COLO829 (cell line): ENCODE measurements at regions not wholly inside any gene's neighbourhood (a gene's known extent, or its start where the extent isn't known, plus 50 kb on each side); places are given as distances from the start of the nearest gene placed in this dataset.

Experiments
- DNase-seq: peaks from one replicate; pipeline ENCODE4 v3.0.0; 2012; ENCODE audit warnings: low spot score

DNA sequence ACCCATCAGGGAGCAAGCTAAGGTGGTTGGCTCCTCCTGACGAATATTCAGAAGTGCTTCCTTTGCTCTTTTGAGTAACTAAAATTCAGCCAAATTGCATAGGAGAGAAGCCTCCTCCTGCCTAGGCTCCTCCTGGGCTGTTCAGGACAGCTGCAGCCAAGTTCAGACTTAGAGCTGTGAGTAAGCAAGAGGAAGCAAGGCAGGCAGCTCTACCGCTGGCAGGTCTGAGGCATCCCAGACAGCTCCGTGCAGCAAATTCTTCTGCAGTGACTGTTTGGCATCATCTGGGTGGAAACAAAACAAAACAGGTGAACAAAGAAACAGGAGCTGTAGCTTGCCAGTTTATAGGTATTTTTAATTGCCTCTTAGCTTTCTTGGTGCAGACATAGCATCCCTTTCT lies 421.0 kb downstream of the GADD45G start:
- DNase-seq, result no peak

DNA sequence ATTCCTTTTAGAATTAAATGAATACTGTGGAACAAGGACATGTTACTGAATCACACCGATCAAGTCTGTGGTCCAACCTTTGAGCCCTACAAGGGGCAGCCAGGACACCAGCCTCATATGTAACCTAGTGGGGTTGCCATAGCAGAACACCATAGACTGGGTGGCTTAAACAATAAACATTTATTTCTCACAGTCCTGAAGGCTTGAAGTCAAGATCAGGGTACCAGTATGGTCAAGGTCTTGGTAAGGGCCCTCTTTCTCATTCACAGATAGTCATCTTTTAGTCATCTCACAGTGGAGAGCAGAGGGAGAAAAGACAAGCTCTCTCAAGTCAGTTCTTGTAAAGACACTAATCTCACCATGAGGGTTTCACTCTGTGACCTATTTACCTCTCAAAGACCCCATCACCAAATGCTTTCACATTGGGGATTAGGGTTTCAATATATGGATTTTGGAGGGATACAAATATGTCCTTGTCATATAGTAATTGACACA lies 422.5 kb downstream of the GADD45G start:
- no peak for DNase-seq

DNA sequence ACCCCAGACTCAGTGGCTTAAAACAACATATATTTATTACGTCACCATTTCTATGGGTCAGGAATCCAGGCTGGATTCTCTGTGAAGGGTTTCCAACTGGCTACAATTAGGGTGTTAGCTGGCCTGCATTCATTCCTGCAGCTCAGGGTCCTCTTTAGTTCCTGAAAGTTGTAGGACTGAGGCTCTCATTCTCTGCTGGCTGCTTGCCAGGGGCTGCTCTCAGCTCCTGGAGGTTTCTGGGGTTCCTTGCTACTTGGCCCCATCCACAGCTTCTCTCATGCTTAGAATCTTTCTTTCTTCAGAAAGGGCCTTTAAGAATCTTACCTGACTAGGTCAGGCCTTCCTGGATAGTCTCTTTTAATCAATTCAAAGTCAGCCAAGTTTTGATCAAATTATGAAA lies 424.6 kb downstream of the GADD45G start:
- DNase-seq, result no peak

DNA sequence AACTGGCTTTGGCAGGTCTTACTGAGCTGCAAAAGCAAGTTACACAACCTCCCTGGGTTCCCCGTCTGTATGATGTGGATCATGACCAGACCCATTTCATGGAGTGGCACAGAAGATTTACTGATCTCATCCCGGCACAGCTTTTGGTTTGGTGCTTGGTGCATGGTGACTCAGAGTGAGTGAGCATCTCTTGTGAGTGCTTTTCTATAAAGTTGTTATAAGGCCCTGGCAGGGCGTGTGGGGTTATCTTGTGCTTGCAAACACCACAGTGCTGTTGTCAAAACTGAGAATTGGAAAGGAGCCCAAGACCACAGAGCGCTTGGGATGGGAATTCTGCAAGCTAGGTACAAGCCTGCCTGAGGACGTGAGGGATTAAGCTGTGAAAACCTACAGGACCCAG lies 425.2 kb downstream of the GADD45G start:
- DNase-seq, result no peak

DNA sequence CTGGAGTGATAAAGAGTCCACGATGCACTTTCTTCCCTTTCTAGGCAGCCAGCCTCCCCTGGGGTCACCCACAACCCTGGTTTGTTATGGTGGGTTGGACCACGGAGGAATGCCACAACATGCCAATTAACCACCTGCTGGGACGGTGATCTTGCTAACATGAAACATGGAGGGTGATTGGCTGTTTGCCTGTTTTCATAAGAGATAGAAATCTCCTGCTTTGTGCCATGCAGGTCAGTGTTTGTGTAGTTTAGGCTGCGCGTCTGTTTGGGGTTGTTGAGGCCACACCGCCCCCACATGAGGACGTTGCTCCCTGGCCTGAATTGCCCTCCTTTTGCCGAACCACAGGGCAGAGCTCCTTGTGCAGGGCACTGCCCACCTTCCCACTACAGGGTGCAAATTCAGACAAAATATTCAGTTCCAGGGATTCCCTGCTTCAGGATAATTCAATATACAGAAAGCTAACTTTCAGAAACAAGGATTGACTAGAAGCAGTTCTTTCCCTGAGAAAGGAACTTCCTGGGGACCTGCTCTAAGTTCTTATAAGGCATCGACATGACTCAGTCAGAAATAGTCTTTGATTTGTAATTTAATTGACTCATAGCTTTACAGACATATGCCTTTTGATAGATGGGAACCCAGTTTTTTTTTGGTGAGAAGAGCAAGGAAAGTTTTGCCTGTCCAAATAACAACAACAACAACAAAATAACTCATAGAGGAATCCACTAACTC lies 427.6 kb downstream of the GADD45G start:
- no peak for DNase-seq

DNA sequence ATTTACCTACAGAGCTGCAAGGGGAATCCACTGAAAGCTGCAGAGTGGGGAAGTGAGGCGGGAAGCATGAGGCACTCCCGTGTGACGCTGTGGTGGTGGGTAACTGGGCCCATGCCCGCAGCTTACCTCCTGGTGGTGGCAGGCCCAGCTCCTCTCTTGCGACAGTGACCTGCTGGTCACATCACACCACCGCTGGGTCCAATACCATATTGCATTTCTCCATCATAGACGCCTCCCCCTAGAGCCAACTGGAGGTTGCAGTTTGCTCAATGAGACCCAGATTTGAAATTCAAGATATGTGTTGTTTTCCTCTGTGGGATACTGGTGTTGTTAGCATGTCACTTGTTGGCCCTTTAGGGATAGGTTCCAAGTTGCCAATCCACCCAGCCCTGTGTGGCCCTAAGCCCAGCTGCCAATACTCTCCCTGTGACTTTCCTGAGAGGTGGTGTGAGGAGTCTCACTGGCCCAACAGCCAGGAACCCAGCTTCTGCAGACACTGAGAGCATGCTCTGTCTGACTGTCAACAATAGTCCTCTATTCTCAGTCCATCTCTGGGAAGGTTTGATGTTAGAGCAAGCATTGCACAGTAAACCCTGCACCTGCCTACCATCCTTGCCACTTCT lies 428.3 kb downstream of the GADD45G start:
- no peak for DNase-seq

DNA sequence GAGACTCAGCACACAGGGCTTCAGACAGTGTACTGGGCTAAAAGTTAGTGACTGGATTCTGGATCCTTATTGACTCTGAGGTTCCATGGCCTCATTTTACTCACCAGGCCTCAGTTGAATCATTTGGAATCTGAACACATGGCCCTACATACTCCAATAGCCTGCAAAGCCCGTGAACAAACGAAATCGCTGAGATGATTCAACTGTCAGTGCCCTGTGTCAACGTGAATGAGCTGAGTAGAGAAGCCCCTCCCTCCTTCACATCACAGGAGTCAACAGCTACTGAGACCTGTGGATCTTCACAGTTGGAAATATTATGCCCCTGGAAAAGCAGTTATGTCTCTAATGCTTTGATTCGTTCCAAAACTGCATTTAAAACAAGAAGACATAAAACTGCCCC lies 429.3 kb downstream of the GADD45G start:
- no peak for DNase-seq

DNA sequence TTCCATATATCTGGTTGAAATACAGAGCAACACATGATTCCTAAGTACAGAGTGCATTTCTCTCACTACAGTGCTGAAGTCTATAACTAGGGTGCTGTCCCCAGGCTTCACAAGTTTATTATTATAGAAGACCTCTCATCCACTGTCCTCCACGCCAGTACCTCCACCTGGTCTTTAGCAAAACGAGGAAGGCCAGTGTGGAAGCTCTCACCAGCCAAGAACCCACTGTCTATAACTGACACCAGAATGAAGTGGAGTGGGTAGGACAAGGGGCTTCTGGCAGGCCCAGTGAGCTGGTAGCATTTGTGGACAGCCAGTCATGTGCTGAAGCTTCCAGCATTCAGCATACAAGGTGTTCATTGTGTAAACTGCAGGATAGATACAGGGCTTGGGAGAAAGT lies 430.7 kb downstream of the GADD45G start:
- no peak for DNase-seq

DNA sequence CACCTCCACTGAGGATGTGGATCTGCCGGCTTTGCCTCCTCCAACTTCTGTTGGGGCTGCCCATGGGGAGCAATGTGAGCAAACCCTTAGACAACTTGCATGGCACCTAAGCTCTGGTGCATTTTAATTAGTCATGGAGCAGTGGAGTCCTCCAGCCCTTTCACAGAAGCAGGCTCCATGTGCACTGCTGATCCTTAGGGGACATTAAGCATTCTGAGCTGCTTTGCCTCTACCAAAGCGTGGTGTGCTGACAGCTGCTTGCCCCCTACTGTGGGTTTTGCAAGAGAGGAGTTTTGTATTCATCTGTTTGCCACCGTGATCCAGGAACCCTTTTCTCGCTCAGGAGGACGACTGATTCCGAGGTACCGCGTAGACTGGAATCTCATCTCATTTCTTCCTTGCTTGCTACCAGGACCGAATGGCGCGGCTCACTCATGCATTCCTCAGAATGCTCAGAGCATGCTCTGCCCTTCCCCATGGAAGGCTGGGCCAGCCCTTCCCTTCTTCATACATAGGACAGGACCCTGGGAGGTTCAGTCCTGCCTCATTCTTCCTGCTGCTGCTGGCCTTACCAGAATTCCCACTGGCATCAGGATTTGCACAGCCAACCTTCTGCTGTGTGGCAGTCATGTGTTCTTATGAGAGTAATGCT lies 432.5 kb downstream of the GADD45G start:
- DNase-seq, result no peak

DNA sequence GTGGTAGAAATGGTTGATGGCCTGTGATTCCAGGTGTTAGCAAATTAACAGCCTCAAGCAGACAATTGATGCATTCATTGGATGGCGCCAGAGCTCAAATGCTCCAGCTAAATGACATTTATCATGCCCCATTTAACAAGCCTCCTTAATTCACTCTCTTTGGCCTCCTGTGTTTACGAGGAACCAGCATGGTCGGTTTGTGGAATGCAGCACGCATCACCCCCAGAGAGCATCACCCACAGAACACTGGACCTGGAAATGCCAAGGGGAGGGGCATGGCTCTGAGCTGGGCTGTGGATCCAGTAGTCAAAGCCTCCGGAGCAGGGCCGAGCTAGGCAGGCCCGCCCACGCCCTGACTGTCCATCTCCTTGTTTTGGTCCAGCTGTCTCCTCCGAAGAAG lies 434.0 kb downstream of the GADD45G start:
- DNase-seq, result no peak

DNA sequence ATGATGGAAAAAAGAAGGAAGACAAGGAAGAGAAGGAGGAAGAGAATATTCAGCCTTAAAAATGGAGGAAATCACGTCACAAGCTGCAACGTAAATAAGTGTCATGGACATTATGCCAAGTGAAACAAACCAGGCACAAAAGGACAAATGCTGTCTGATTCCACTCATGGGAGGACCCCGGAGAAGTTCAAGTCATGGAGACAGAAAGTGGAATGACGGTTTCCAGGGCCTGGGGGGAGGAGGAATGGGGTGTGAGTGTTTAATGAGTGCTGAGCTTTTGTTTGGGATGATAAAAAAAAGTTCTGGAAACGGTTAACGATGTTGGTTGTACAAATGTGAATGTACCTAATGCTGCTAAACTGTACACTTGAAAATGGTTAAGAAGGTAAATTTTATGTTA lies 439.5 kb downstream of the GADD45G start:
- DNase-seq, result no peak

DNA sequence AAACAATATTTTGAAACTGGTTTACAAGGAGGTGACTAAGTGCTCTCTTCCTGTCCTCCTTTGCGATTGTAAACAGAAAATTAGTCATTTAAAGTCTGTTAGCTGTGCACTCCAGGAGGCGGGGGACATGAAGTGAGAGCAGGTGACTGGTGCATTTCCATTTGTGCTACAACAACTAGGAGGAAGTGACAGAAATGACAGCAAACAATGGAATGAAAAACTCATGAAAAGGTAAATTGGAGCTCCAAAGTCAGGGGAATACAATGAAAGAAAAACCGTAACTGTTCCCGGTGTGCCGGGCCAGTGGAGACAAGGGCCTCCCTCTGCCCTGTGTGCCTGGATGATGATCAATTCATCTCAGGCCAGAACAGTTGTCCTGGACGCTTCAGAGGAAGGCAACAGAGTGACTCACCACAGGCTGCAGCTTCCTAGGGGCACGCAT lies 439.9 kb downstream of the GADD45G start:
- no peak for DNase-seq

DNA sequence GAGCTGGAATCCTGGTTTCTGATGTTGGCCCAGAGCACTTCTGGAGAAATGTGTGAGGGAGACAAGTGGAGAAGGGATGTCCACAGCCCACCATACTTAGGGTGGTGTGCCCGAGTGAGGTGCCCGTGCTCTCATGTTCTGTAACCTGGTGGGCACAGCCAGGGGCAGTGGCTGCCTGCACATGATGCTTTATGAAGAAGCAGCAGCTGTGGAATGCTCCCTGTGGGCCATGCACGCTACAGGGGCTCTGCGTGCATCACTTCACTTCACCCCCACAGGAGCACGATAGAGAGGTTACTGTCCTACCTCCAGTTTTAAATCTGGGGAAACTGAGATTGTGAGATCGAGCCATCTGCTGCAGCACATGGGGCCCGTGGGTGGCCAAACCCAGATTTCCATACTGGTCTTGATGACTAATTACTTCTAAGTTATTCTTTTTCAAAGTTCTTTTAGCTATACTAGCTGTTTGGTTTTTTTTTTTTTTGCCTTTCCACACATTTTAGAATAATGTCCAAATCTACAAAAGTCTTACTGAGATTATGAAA lies 441.6 kb downstream of the GADD45G start:
- DNase-seq, result no peak

DNA sequence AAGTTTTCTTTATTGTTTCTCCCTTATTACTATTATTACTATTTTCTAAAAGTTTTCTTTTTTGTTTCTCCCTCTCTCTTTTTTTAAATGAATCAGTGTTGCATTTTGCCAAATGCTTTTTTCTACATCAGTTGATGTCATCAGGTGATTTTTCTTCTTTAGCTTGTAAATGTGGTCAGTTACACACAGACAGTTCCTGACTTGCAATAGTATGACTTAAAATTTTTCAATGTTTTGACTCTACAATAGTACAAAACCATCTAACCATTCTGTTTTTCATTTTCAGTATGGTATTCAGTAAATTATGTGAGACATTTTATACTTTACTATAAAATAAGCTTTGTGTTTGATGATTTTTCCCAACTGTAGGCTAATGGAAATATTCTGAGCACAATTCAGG lies 443.0 kb downstream of the GADD45G start:
- no peak for DNase-seq

DNA sequence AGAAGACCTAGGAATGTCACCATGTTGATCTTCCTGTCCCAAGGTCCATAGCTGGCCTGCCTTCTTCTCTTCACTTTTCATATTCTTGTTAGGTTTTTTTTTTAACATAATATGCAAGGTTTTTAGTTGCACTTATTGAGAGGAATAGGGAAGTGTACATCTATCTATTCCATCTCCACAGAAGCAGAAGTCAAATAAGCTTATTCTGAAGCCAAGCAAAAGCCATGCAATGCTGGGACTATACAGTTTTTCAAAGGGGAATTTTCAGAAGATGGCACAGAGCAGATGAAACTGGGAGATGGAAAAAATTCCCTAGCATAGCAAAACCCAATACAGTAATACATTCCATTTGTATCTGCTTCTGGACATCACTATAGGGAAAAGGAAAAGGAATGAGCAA lies 447.6 kb downstream of the GADD45G start:
- no peak for DNase-seq

DNA sequence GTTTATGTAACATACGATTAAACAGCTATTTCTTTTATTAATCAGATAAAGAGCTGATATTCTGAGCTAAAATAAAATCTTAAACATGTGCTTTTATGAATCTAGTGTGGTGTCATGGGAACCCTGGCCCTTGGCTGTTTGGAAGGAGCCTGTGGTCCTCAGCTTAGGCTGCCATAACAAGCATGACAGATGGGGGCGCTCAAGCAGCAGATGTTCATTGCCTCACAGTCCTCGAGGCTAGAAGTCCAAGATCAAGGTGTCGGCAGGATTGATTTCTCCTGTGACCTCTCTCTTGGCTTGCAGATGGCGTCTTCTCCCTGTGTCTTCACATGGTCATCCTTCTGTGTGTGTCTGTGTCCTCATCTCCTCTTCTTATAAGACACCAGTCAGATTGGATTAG lies 448.2 kb downstream of the GADD45G start:
- no peak for DNase-seq

DNA sequence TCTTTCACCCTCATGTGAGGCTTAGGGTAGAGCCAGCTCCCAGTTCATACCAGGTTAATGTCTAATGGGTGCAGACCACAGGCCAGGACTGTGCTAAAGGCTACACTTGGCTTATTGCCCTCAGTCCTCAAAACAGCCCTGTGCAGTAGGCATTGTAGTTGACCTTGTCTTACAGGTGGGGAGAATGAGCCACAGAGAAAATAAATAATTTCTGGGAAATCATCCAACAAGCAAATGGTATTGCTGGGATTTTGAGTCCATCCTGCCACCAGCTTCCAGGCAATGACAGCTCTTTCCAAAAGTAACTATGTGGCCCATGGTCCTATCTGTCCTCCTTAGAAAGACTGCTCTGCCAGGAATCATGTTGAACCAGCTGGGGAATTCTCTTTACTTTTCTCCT lies 450.0 kb downstream of the GADD45G start:
- no peak for DNase-seq

DNA sequence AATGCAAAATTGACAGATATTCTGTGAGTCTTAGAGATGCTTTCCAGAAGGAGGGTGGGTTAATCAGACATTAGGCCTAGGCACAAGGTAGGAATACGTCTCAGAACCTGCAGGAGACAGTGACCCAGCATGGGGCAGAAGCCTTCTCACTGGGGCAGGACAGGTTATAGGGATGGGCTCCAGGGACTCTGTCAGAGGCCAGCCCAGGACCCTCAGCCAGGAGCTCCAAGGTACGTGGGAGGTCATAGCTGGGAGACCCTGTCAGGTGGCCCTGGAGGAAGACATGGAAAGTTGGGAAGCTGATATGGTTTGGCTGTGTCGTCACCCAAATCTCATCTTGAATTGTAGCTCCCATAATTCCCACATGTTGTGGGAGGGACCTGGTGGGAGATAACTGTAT lies 450.4 kb downstream of the GADD45G start:
- DNase-seq, result no peak

DNA sequence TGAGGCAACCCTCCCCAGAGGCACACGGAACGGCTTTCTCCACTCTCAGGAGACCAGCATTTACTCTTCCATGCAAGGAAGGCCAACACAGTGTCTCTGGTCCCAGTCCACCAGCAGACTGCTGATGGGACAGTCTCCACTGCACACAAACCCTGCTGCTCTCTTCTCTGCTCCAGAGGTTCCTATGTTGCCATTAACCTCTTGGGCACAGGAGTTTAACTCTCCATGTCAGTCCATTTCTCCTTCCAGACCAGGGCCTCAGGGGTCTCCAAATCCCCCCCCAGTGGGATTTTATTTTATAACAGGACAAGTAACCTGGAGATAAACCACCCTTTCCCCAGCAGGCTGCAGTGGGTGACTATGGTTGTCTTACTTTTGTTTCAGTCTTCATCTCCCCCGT lies 452.5 kb downstream of the GADD45G start:
- DNase-seq, result no peak

DNA sequence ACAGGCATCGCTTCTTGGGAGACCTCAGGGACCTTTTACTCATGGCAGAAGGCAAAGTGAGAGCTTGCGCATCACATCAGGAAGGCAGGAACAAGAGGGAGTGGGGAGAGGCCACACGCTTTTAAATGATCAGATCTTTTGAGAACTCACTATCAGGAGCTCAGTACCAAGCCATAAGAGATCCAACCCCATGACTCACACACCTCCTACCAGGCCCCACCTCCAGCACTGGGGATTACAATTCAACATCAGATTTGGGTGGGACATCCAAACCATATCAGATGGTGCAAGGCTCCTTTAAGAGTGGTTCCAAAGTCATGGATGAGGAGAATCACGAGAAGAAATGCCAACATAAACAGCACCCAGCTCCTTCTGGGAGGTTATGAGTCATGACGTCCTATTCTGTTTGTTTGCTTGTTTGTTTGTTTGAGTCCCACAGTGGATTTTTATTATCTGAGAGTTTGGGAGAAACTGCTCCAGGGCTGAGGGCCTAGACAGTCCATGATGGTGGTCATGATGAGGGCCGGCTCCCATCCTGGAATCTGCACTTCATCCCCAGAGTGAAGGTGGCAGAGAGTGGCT lies 453.5 kb downstream of the GADD45G start:
- no peak for DNase-seq

DNA sequence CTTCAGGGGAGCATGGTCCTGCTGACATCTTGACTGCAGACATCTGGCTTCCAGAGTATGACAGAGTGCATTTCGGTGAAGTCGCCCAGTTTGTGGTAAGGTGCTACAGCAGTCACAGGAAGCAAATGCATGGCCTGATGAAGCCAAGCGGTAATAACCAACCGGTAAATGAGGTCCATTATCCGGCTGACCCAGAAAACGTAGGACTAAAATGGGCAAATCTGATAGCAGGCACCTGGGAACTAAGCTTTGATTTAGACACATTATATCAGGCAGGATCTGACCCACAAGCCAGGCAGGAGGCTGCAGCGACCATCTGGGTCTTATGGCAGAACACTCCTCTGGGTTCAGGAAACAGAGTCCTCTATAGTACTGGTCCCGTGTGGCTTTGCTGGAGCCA lies 454.6 kb downstream of the GADD45G start:
- DNase-seq, result no peak

DNA sequence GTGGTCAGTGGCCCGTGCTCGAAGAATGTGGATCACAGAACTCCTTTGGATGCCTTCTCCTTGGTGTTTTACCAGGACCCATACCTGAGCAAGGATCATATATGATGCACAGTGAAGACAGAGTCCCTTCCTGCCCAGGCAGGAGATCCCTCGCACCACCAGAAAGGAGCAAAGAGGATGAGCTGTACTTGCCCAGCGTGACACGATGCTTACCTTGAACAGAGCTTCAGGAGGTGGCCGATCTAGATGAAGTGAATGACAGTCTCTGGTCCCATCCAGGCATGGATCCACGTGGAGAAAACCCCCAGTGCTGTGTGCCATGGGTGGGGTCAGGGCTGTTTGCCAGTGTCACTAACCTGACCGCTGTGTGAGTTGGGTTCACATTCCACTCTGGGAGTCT lies 455.4 kb downstream of the GADD45G start:
- DNase-seq, result no peak

DNA sequence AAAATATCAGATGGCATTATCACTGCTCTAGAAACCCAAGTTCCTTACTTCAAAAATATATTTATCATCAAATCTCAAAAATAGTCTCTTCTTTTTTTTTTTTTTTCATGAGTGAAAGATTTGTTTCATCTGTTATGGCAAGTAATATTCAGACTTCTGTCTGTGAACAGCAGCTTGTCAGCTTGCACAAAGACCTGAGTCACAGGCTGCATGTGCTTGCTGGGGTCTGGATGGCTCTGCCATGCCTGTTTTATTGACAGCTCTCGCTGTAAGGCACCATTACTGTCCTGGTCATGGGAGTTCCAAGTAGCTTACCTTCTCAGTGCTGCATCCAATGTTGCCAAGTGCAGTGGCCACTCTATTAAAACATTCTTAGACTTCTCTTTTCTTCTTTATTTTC lies 456.4 kb downstream of the GADD45G start:
- no peak for DNase-seq
